ENCODE measurements at regions not wholly inside any gene's neighbourhood (a gene's known extent, or its start where the extent isn't known, plus 50 kb on each side); places are given as distances from the start of the nearest gene placed in this dataset.

GRCh38 chr2:114108249-114108648 lies 218.4 kb downstream of the ACTR3 start:
- ATAC-seq (no peak), DNase-seq (no peak), FAIRE-seq (no peak)
- no peaks in the 10 kb centered on the region for H3K4me1 ChIP-seq
- H3K4me3 ChIP-seq = no peak overlapping the region
- intact Hi-C loops (cut with DNase I) = no loop called here
- no peak for TF ChIP-seq CTCF (IDR thresholded peaks at IDR 0.05)
- no peaks in the 10 kb centered on the region for H3K27me3 ChIP-seq
- no peak overlapping the region for H3K27ac ChIP-seq
- no peaks in the 10 kb centered on the region for H3K36me3 ChIP-seq
- 94 to 97% methylated on average over 2 of the region's 2 CpGs for WGBS, 2 donors
- peaks cover 0 to 2% (median 0%) of the 10 kb centered on the region in 4 donors for H3K9me3 ChIP-seq

GRCh38 chr2:114108824-114109416 lies 219.0 kb downstream of the ACTR3 start:
- Histone ChIP-seq H3K36me3 (no peaks in the 10 kb centered on the region), H3K27ac (no peak overlapping the region), H3K27me3 (no peaks in the 10 kb centered on the region), H3K4me1 (no peaks in the 10 kb centered on the region), H3K4me3 (no peak overlapping the region), H3K9me3 (peaks cover 0 to 2% (median 0%) of the 10 kb centered on the region in 4 donors)
- 69 to 78% methylated on average over 3 of the region's 3 CpGs for WGBS, 2 donors
- ATAC-seq (no peak), DNase-seq (no peak), FAIRE-seq (no peak)
- intact Hi-C loops (cut with DNase I) = no loop called here
- no peak for TF ChIP-seq CTCF (IDR thresholded peaks at IDR 0.05)

GRCh38 chr2:114111329-114111728 lies 221.4 kb downstream of the ACTR3 start:
- no peak for FAIRE-seq
- H3K36me3 ChIP-seq = no peaks in the 10 kb centered on the region
- no peaks in the 10 kb centered on the region for H3K27me3 ChIP-seq
- no peaks in the 10 kb centered on the region for H3K4me1 ChIP-seq
- no peaks in the 10 kb centered on the region for H3K9me3 ChIP-seq
- no peak overlapping the region for H3K4me3 ChIP-seq
- intact Hi-C loops (cut with DNase I) = no loop called here
- no peak for DNase-seq
- TF ChIP-seq CTCF (IDR thresholded peaks at IDR 0.05) = no peak
- 86 to 87% methylated on average over 1 of the region's 1 CpG for WGBS, 2 donors
- H3K27ac ChIP-seq = no peak overlapping the region
- ATAC-seq = no peak

- TF ChIP-seq CTCF (IDR thresholded peaks at IDR 0.05) = no peak
- FAIRE-seq = no peak
- Histone ChIP-seq H3K36me3 (no peaks in the 10 kb centered on the region), H3K4me1 (no peaks in the 10 kb centered on the region), H3K9me3 (no peaks in the 10 kb centered on the region), H3K27me3 (no peaks in the 10 kb centered on the region), H3K4me3 (no peak overlapping the region), H3K27ac (no peak overlapping the region)
- DNase-seq = no peak
- ATAC-seq = no peak
- WGBS, 2 donors = 80 to 86% methylated on average over 6 of the region's 6 CpGs
- intact Hi-C loops (cut with DNase I) = no loop called here
Measured at GRCh38 chr2:114113518-114113917, 223.6 kb downstream of the ACTR3 start.

GRCh38 chr2:114118088-114118487 lies 228.2 kb downstream of the ACTR3 start:
- no peak overlapping the region for H3K27ac ChIP-seq
- intact Hi-C loops (cut with DNase I) = no loop called here
- FAIRE-seq (no peak), ATAC-seq (no peak), DNase-seq (no peak)
- H3K4me3 ChIP-seq = no peak overlapping the region
- no peak for TF ChIP-seq CTCF (IDR thresholded peaks at IDR 0.05)
- no peaks in the 10 kb centered on the region for H3K9me3 ChIP-seq
- WGBS, 2 donors = 57 to 87% methylated on average over 2 of the region's 2 CpGs
- no peaks in the 10 kb centered on the region for H3K4me1 ChIP-seq
- H3K36me3 ChIP-seq = no peaks in the 10 kb centered on the region
- H3K27me3 ChIP-seq = no peaks in the 10 kb centered on the region
